HG03103 (cell line): ENCODE measurements at regions not wholly inside any gene's neighbourhood (a gene's known extent, or its start where the extent isn't known, plus 50 kb on each side); places are given as distances from the start of the nearest gene placed in this dataset.

Experiments
- ATAC-seq: cut with Tn5 transposase; IDR thresholded peaks from one replicate; pipeline ENCODE4 v1.9.1; 2021; ENCODE audit warnings: low read depth; ENCODE audit not compliant: unreplicated experiment

DNA sequence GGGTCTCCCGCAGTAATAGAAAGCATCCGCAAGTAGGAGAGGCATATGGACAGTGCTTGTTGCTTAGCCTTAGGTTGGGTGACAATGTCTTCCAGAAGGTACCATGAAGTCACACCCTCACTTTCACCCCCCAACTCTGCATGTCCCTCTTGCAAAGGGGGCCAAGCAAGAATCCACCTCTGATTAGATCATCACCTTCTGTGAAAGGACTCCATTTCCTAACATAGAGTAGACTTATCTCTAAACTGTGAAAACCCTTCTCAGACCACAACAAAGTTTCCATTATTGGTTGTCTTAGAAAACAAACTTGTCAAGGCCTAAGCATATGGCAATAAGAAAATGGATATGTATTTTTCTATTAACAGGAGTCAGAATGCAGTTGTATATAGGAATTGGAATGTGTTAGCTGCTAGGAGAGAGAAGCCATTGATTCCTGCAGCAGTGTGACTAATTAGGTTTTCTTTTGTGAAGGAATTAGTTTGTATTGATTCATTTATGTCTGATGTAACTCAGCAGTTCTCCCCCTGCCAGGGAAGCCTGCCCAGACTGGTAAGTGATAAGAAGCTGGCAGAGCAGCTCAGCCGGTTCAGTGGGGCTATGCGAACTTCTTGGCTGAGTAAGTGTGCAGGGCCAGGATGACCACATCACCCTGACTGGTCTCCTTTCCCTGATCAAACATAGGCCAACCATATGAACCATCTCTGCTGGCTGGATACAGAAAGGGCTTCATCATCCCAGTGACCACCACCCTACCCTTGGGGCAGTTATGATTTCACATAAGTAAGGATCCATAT lies 107.3 kb upstream of the CCDC196 start:
- ATAC-seq = no peak

DNA sequence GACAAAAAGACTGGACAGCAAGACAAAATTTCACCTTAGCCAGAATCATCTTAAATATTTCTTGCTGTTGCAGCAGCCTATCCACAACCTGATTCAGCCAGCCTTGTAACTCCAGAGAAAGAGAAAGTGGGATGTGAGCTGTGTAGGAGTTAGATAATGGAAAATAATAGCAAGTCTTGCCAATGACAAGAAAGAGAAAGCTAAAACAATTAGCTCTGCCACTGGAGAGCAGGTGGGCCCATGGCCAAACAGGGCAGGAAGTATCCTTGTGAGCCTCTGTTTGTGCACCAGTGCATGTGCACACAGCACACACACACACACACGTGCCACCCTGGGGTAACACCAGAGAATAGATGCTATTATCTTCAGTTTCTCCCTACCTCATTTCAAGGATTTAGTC lies 106.0 kb upstream of the CCDC196 start:
- no peak for ATAC-seq

DNA sequence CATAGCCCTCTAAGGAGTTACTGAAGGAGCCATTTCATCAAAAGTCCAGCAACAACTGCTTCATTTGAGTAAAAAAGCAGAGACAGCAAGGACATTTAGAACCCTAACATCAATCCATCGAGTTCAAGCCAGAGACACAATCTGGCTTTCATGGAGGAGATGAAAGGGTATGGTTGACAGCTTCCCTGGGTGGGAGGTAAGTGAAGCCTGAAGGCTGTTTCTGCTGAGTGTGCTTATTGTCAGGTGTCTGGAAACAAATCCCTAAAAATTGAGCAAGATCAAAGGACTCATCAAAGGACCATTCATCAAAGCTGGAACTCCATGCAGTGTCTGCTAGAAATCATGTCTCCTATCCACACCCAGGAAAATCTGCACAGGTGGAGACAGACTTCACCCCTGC lies 104.4 kb upstream of the CCDC196 start:
- no peak for ATAC-seq

DNA sequence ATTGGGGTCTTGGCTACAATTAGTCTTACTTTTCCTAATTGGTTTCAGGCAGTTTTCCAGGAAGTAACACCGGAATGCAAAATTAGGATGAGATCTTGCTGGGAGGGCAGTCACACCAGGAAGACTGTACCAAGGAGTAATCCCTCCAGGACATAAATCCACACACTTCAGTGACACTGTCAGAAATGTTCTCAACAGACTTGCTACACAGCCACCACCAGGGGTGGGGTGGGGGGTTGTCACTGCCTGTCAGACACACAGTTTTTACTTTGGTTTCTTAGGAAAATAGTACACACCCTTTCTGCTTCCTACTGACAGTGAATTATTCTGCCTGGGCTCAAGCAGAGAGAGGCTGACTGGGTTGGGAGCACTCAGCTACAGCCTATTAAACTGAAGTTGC lies 102.9 kb upstream of the CCDC196 start:
- ATAC-seq = no peak

DNA sequence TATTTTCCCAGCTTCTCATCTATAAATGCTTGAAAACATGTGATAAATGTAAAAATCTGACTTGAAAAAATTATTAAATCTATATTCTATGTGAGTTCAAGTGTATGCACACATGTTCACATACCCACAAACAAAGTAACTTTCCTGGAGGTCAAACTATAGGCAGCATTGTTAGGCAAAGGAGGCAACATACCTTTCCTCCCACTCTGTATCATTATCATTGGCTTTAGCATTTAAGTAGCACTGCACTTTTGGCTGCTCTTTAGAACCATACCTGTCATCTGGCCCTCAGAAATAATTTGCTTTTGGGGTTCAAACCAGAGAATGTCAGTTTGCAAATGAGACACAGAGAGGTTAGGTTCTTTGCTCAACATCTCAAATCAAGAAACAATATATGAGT lies 102.4 kb upstream of the CCDC196 start:
- ATAC-seq = no peak

DNA sequence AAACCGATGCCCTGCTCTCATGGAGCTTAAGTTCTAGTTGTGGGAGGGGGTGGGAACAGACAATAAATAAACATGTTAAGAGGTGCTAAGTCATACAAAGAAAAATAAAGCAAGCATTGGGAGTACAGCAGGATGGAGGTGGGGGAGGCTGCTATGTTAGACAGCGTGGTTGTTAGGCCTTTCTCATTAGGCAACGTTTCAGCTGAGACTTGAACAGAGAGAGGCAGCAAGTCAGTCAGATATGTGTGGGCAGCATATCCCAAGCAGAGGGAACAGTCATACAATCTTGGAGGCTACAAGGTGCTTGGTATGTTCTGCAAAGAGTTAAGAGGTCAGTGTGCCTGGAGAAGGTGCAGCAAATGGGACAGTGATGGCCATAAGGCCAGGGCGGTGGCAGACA lies 97.7 kb upstream of the CCDC196 start:
- ATAC-seq = no peak

DNA sequence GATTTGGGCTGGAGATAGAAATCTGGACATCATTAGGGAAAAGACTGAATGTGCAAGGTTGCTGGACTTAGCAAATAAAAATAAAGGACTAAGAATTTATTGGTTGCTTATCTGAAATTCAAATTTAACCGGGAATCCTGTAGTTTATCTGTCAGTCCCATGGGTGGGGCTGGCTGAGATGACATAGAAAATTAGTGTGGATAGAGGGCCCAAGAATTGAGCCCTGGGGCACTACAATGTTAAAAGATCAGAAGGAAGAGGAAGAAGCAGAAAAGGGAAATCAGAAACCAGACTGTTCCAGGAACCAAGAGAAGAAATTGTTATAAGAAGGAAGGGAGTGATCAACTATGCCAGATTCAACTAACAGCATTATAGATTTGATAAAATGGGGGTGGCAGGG lies 96.7 kb upstream of the CCDC196 start:
- ATAC-seq = no peak

DNA sequence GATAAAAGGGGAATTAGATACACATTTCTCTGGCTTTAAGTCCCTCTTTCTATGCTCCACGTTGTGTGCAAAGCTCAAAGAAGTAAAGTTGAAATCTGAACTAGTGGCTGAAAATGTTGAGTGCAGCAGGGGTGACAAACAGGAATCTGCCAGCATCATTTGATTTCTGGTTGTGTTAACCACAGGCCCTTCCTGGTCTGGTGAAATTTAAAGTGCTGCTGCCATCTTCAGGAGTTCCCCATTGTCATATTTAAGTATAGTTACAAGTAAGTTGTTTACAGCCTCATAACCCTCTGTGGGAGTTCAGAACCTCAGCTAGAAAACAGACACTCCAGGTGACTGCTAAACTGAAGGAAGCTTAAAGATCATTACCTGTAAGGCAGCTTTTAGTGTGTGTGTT lies 90.9 kb upstream of the CCDC196 start:
- no peak for ATAC-seq

DNA sequence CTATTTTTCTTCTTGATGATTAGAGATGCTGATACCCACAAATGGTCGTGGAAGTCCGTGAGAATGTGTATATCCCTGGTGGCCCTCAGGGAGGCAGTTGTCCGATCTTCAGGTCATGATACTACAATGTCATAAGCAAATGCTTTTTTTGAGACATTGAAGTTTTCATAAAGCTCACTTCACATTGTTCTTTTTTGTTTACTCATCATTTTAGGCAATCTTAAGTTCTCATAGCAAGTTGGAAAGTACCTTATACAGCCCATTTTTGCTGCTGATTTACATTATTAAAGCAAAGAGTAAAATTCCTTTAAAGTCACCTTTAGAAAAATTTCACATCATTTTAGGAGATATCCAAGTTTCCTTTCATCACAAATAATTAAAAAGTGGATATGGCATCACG lies 90.0 kb upstream of the CCDC196 start:
- ATAC-seq = no peak

DNA sequence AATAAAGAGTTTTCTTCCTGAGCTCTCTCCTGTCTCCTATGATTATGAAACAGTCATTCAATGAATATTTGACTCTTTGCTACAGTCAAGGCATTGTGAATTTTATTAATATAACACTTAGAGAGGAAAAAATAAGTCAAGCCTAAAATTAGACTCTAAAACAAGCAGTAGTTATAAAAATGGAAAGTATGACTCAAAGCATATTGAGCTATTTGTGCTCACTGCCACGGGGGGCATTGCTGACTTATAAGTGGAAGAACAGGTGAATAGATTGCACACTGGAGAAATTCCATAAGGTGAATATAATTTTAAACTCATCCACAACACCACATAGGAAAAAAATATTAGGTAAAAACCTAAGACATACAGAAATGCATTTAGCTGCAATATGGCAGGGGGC lies 87.7 kb upstream of the CCDC196 start:
- ATAC-seq = no peak

DNA sequence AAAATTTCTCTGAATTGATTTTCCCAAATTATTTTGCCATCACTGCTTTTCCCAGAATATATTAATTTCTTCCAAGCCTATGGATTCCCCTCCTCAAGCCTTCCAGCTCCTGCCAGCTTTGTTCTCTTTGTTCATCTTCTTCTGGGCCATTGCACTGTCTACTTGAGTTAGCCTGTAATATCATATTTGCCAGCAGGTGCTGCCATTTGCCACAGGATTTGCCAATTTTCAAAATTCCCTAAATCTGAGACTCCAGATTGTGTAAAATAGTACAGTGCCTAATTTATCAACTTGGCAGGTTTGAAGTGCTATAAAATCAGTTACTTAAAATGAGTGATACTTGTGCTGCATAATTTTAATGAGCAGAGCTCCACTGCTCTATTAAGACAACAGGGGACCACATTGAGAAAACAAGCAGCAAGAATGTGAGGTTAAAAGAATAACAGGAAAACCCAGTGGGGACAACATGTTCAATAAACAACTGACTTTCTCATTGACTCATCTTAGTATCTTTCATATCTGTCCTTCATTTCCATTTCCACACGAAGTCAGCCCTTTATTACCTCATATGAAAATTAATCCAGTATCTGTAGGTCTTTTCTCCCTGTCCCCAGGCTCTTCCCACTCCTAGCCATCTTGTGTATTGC lies 84.6 kb upstream of the CCDC196 start:
- ATAC-seq = no peak

DNA sequence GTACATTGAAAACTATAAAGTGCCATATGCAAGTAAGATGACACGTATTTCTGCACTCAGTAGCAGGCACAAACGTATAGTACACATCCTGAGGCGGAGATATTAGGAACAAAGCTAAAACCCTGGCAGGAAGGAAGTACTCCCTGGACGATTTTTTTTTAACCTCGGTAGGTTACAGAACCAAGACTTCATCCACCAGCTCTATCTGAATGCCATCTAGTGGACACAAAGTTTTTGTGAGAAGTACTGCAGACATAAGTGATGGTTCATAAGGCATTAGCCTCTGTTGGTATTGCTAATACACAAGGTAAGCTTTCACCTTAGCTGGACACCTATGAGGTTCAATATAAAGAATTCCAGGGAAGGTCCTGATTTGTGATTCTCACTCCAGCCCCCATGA lies 83.0 kb upstream of the CCDC196 start:
- no peak for ATAC-seq

DNA sequence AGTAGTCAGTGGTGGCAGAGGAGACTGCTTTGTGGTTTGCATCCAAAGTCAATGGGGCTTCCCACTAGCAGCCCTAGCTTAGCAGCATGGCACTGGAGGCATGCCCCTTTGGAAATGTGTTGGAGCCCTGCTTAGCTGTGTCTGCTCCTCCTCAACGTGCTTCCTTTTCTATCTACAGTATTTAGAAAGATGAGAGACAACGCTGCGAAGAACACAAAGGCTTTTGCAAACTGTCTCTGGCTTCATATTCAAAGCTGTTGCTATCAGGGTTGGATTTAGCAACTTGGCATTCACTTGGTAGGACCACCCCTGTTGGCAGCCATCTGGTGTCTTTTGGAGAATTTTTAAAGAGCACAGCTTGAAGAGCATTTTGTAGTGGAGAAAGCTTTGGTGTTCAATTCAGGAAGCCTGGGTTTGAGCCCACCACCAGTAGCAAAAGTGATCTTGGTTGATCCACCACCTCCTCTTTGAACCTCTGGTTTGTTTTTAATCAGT lies 82.1 kb upstream of the CCDC196 start:
- ATAC-seq = no peak

DNA sequence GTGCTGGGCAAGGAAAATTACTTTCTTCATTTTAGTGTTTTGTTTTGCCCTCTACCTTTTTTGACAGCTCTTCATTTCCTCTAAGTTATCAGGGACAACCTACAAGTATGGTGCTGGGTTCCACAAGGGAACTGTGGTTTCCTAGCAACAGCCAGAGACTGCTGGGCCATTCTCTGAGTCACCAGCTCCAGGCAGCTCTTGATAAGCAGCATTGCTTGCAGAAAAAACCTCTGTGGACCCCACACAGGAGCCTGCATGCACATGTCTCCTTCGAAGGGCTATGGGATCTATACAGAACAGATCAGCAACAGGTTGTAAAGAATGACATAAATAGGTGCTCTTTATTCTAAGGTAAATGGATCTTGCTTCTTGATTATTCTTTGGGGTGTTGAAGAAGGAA lies 81.0 kb upstream of the CCDC196 start:
- no peak for ATAC-seq

DNA sequence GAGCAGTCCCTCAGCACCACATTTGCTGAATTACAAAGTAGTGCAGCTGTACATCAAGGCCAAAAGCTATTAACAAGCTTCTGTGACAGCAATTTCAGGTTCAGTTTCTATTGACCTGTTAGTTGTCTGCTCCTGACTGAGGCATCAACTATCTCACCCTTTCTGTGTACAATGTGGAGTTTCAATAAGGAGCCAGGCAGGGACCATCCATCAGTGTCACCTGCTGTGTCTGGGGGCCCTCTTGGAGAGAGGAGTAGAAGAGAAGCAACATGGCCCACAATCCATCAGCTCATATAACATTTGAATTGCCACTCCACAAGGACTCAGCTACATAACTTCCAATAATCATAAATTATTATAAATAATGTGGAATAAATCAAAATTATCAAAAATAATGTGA lies 72.3 kb upstream of the CCDC196 start:
- ATAC-seq = no peak

DNA sequence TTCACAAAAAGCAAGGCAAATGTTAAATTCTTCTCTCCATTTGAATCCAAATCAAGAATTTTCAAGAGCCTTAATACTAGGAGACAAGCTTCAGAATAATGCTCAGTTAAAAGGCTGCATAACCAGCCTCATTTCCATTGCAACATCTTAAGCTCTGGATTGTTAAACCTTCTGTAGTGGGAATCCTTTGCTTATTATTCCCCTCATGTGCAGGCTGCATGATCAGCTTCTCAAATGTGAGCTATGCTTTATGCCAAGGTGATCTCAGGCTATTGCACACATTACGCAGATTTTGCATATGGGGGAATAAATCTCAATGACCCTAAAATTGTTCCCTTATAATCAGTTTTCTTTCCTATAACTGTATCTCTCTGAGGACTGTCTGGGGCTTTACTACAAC lies 71.7 kb upstream of the CCDC196 start:
- no peak for ATAC-seq

DNA sequence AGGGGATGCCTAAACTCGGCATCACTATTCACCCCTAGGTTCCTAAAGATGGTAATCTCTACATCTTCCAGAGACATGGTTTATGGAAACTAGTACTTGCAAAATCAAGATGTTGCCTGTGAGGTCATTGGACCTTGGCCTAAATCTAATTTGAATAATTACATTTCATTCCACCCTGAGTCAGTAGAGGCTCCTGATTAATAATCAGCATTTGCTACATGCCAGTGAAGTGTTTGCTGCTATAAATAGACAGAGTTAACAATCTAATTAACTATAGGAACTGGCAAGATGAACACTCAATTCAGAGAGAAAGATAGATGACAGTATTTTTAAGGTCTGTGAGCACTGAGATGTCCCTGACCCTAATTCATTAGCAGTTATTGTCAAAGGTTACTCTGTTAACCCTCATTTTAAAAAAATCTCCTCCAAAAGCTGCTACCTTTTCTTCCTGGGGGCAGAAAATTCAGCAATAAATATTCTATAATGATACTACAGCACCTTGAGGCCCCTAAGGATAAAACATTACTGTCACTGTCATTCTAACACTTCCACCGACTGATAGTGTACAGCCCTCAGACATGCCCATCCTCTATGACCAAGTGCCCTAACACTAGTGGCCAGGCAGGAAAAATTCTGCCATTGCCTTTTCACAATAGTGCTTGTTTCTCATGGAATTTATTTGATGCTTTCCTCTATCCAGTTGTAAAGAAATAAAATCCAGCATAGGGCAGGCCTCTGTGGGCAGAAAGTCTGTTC lies 65.7 kb upstream of the CCDC196 start:
- no peak for ATAC-seq

DNA sequence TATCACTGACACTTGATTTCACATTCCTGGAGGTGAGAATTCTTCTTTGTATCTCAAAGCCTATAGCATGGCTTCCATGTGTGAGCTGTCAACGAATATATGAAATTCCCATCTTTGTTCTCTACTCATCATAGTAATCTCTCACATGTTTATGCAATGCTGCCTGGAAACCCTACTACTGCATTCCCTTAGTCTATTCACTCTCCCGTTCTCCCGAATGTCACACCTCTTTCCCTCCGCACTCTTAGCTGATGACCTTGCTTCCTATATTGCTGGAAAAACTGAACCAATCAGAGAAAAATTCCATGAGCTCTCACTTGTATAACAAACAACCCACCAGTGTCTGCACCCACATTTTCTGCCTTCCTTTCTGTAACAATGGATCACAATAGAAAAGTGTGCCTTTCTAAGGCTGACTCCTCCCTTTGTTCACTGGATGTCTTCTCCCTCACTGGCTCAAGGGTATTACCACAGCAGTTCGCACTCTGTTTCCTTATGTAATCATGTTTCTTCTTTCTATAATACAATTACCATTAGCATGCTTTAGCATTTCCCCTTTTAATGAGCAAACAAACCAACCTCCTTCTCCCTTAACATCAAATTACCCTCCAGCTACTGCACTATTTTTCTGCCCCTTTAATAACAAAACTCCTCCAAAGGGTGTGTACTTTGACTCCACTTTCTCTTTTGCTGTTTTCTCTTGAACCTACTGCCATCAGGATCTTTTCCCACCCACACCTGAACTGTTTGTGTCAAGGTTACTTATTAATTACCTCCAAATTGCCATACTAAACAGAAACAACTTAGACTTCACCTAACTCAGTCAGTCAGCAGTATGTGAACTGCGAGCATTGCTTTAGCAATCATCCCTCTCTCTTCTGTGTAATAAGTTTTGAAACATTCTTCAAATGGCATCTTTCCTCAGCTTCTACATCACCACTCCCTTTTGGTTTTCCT lies 63.9 kb upstream of the CCDC196 start:
- ATAC-seq = no peak

DNA sequence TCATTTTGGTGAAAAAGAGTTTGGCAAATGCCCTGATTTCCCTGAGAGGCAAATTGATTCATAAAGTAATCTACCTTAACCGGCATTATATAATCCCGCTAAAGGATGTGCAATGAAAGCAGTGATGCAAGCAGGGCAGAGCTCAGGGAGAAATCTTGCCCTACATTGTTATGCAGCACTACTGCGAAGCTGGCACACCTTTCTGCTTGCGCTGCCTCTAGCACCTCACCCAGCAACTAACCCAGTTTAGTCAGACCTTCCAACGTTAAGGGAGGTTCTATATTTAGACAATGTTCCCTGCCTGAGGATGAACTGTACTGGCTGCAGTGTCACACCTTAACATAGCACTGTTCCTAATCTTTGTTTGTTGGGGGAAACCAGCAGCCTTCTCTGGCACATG lies 60.8 kb upstream of the CCDC196 start:
- no peak for ATAC-seq

DNA sequence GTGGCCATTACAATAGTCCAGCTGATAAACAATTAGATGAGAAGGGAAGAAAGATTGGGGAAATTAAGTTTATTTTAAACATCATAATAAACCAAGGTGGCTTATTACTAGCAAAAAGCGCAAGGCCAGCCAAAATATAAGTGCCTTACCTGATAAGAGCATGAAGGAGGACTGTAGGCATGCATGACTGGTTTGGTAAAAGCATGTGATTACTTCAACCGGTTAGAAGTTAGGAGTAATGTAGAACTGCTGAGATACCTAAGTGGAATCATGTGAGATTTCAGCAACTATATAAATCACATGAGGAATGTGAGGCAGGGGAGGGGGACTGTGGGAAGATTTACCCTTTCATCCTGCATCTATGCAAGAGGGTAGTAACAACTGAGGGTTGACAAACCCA lies 59.7 kb upstream of the CCDC196 start:
- no peak for ATAC-seq
